SIG-M5 treated with dmso at 0.1 percent for 504 hours (cell line): ENCODE measurements at regions not wholly inside any gene's neighbourhood (a gene's known extent, or its start where the extent isn't known, plus 50 kb on each side); places are given as distances from the start of the nearest gene placed in this dataset.
"Not testable (repeated sequence)": the region's sequence is repeated elsewhere in the genome, so short reads cannot be mapped to it uniquely, and the experiment has no call there.

Experiments used
- DNase-seq: peaks from one replicate; lab custom pipeline; 2025; ENCODE audit not compliant: unreplicated experiment; lab: John Stamatoyannopoulos, UW

- DNase-seq: no peak
Observed at GRCh38 chr3:181549266-181549665, 162.5 kb upstream of the SOX2 start.

- no peak for DNase-seq
Observed at GRCh38 chr3:181541414-181541813, 170.3 kb upstream of the SOX2 start.

GRCh38 chr3:181534781-181535221, 176.9 kb upstream of the SOX2 start:
- DNase-seq: no peak

GRCh38 chr3:181533811-181534210, 177.9 kb upstream of the SOX2 start:
- DNase-seq: no peak

GRCh38 chr3:181530584-181530983, 181.1 kb upstream of the SOX2 start:
- no peak for DNase-seq

GRCh38 chr3:181521831-181522230, 189.9 kb upstream of the SOX2 start:
- DNase-seq: no peak

GRCh38 chr3:181518222-181518621, 193.5 kb upstream of the SOX2 start:
- DNase-seq: no peak

- DNase-seq: no peak
Observed at GRCh38 chr3:181512787-181513186, 198.9 kb upstream of the SOX2 start.

GRCh38 chr3:181510500-181510899, 201.2 kb upstream of the SOX2 start:
- no peak for DNase-seq

GRCh38 chr3:181497358-181497757, 214.4 kb upstream of the SOX2 start:
- no peak for DNase-seq

- DNase-seq: no peak
Observed at GRCh38 chr3:181493423-181493822, 218.3 kb upstream of the SOX2 start.

- DNase-seq: no peak
Observed at GRCh38 chr3:181488536-181488935, 223.2 kb upstream of the SOX2 start.

GRCh38 chr3:181487236-181487978, 224.3 kb upstream of the SOX2 start:
- DNase-seq: no peak

GRCh38 chr3:181486141-181486885, 225.4 kb upstream of the SOX2 start:
- DNase-seq: no peak

GRCh38 chr3:181484026-181484425, 227.7 kb upstream of the SOX2 start:
- no peak for DNase-seq

GRCh38 chr3:181475146-181475545, 236.6 kb upstream of the SOX2 start:
- DNase-seq: not testable (repeated sequence)

GRCh38 chr3:181470349-181470748, 241.4 kb upstream of the SOX2 start:
- no peak for DNase-seq

- no peak for DNase-seq
Observed at GRCh38 chr3:181464033-181464694, 247.6 kb upstream of the SOX2 start.

- no peak for DNase-seq
Observed at GRCh38 chr3:181461381-181461780, 250.3 kb upstream of the SOX2 start.

- DNase-seq: no peak
Observed at GRCh38 chr3:181459516-181459915, 252.2 kb upstream of the SOX2 start.

- DNase-seq: no peak
Observed at GRCh38 chr3:181458857-181459256, 252.9 kb upstream of the SOX2 start.

GRCh38 chr3:181457756-181458155, 254.0 kb upstream of the SOX2 start:
- no peak for DNase-seq
